Limb (tissue), 2 donors: ENCODE measurements at regions not wholly inside any gene's neighbourhood (a gene's known extent, or its start where the extent isn't known, plus 50 kb on each side); places are given as distances from the start of the nearest gene placed in this dataset.
A peak's percentile ranks its signal among the peaks of the same experiment; 100 is the strongest.
"Not testable (repeated sequence)": the region's sequence is repeated elsewhere in the genome, so short reads cannot be mapped to it uniquely, and the experiment has no call there.

ENCODE experiments used
- DNase-seq, 2 donors: peaks; one replicate each; pipeline ENCODE4 v3.0.0-alpha.2; 2016; ENCODE audit errors: extremely low spot score in 2 of 2

DNA sequence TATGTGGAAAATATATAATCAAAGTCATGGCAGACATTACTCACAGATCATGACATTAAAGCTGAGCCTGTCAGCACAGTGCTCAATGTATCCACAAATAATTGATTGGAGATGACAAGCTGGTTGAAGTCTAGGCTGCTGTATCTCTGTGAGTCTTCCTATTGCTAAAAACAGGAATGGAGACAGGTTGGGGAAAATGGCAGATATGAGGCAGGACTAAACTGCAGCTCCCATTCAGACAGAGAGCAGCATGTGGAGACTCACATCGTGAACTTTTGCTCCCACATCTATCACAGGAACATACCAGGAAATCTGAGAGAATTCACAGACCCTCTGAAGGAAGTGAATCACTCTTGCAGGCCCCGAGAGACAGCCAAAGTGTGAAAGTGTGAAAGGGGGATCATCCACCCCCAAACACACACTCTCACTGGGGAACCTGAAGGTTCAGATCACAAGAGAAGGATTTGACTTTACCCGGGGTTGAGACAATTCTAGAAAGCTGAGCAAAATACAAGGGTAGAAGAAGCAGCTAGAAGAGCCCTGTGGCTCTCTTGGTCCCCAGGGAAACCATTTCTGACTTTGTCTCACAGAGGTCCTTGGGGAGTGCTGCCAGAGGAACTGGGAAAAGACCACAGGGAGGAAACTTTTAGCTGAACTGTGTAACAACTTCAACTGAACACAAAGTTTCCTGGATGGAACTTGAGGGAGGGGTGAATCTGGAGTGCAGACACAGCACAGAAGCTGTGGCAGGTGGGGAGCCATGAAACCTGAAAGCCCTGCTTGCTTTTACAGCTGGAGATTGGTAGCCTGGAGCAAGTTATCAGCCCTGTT is 173.4 kb downstream of the S1PR1 start:
- DNase-seq = no peak

DNA sequence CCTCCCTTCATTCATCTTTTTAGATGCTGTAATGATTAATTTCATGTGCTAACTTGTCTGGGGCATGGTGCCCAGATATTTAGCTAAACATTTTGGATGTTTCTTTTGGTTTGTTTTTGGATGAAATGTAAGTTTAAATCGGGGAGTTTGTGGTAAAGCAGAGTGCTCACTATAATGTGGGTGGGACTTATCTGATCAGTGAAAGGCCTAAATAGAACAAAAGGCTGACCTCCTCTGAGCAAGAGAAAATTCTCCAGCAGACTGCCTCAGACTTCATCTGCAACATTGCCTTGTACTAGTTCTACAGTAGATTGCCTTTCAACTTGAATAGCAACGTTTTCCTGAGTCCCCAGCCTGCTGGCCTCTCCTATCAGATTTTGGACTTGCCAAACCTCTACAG is 183.6 kb downstream of the S1PR1 start:
- DNase-seq = no peak

DNA sequence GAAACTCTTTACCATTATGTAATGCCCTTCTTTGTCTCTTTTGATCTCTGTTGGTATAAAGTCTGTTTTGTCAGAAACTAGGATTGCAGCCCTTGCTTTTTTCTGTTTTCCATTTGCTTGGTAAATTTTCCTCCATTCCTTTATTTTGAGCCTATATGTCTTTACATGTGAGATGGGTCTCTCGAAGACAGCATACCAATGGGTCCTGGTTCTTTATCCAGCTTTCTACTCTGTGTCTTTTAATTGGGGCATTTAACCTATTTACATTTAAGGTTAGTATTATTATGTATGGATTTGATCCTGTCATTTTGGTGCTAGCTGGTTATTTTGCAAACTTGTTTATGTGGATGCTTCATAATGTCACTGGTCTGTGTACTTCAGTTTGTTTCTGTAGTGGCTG is 191.3 kb downstream of the S1PR1 start:
- not testable (repeated sequence) for DNase-seq

DNA sequence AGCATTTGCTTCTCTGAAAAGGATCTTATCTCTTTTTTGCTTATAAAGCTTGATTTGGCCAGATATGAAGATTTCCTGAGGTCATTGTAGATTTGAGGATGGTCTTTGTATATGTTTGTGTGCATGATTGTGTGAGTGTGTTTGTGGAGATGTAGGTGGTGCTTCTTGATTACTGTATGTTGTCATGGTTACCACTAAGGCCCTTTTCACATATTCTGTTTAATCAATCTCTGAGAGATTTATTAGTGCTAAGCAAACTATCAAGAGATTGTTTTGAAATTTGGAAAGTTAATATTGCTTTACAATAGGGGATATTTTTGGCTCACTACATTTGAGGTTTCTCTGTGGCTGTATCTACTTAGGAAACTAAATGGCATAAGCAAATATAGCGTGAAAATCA is 191.7 kb downstream of the S1PR1 start:
- no peak for DNase-seq

DNA sequence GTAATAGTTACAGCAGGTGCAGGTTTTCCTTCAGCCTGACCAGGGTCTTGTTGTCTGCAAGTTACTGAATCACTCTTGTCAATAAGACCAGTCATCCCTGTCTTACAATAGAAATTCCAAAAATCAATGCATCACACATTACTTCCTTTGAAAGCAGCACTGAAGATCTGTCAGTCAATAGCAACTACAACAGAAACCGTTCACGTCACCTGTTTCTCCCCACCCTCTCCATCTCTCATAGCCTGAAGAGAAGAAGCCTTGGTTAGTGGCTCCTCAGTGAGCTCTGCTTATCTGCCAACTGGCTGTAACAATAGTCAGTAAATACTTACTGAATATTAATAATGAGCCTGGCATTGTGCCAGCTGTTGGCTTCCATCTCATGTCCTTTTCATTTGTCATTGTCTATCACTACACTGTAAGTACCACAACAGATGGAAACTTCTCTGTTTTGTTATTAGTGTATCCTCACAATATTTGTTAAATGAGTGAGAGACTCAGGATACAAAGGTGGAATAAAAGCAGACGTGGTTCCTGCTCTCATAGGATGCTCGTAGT is 195.2 kb downstream of the S1PR1 start:
- no peak for DNase-seq

DNA sequence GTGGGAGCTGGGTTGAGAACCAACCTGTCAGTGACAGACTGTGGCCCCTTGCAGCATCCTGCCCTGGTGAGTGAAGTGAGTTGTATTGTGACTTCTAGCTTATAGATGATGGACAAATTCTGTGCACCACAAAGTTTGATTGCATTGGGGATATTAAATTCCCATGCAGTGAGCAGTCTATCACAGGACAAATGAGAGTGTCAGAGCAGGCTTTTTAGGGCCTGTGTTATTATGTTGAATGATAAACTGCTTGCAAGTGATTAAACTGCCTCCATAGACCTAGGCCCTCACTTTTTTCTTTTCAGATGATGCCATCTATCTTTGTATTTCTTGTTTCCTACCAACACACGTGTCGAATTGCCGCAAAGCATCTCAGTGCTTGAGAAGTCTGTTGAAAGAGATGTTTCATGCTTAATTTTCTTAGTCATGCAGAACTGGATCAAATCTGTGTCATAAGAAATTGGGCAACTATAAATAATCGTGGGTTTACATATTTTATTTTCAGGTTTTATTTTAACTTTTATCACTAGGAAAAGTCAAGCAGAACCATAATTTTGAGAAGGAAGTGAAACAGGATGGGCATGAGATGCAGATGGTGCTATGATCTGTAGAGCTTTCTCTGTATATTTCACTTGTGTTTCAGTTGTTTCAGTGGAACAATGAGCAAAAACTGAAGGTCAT is 199.2 kb downstream of the S1PR1 start:
- DNase-seq = no peak

DNA sequence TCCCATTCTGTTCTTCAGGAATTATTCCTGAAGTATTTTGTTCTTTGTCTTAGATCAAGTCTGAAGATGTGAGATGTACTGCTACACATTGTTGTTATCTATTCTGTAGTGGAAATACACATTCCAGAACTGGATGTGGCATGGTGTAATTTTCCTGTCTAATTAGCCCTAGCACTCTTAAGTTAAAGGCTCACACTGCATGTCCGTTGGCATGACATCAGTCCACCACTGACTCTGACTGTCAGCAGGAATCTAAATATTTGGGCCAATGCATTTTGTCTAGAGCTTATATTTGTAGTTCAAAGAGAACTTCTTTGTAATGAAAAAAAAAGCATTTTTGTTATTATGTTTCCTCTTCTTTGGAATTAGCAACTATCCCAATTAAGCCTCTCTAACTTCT is 201.0 kb downstream of the S1PR1 start:
- DNase-seq = no peak

DNA sequence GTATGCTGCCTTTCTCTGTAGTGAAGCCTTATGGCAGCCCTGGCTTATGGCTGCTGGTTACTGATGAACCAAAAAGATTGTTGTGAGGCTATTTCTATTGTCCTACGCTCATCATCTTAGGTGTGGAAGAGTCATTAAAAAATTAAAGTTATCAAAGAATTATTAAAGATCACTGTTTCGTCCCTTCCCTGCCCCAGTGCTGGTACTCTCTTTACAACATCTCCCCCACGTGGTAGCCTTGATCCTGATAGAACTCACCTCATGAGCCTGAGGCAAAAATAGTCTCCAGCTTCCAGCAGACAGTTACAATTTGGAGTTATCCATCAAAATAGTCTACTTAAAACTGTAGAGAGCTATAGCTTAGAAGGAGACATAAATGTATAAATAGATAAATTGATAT is 201.5 kb downstream of the S1PR1 start:
- no peak for DNase-seq

DNA sequence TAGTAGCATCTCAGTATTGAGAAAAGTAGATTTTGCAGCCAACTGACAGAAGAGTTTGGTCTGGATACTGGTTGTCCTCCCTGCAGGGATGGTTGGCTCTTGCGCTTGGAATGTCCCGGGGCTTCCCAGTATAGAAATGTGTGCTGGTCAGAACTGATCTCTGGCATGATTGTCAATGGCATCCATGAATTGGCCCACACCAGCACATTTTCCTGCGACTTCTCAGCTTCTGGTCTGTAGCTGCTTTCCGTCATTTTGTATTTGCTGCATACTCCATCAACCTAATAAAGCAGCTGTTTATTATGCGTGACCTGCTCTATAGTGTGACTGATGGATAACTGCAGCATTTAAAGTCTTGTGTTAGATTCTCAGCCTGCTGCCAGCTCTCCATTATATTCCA is 203.7 kb downstream of the S1PR1 start:
- peak in 1 of 2 donors; percentile 40 for DNase-seq

DNA sequence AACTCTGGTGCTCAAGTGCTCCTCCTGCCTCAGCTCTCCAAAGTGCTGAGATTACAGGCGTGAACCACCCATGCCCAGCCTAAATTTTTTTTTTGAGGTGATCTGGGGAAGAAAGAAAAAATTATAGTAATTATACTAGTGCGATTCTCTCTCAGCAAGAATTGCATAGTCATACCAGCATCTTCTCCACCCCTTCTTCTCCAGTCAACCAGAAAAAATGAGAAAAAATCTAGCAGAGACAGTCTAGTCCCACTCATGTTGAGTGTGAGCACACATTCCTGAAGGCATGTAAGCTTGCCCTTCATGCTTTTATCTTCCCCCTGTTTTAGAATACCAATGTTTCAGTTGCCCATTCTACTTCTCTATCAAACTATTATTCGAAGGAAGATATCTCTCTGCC is 207.6 kb downstream of the S1PR1 start:
- DNase-seq = no peak

DNA sequence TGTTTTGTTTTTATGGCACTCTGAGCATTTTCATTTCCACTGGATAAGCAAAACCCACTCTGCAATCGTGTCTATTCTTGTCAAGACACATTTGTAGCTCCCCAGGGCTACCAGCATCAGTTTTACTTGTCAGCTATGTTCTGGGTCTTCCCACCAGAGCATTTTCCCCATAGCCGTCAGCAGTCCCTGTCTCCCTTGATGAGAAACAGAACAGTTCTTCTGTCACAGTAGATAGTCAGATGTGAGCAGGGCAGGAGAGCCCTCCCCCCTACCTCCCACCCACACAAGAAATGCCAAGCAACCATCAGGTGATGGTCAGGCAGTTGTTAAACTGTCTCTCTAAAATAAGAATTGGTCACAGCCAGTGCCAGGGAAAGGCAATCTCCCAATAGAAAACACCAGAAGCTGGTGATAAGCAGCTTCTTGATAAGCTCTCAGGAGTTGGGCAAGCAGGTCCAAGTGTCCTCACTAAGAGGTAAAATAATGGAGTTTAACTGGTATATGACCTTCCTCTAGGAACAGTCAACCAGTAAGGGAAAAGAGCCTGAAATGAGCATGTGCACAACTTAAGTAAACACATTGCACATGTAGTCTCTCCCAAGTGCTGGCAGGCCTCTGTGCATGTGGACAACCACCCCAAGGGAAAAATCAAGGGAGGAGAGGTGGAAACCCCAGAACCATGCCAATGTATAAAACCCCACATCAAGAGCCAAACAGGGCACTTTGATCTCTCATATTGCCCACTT is 208.2 kb downstream of the S1PR1 start:
- DNase-seq = no peak

DNA sequence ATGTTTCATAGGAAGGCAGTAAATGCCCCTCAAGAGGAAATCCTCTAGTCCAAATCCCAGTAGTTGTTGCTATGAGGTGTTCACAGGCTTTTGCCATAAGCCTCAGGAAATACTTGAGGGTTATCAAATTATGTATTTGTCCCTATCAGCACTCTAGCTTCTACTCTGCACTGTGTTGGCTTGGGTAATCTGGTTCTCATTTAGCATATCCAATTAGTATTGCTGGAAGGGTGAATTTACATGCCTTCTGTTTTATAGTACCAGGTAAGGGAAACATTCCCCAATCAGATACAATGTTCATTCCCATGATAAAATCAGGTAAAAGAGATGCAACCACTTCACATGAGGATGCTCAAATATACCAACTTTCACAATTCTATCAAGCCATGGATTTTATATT is 211.2 kb downstream of the S1PR1 start:
- no peak for DNase-seq

DNA sequence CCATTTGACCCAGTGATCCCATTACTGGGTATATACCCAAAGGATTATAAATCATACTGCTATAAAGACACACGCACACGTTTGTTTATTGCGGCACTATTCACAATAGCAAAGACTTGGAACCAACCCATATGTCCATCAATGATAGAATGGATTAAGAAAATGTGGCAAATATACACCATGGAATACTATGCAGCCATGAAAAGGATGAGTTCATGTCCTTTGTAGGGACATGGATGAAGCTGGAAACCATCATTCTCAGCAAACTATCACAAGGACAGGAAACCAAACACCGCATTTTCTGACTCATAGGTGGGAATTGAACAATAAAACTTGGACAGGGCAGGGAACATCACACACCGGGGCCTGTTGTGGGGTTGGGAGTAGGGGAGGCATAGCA is 213.9 kb downstream of the S1PR1 start:
- not testable (repeated sequence) for DNase-seq

DNA sequence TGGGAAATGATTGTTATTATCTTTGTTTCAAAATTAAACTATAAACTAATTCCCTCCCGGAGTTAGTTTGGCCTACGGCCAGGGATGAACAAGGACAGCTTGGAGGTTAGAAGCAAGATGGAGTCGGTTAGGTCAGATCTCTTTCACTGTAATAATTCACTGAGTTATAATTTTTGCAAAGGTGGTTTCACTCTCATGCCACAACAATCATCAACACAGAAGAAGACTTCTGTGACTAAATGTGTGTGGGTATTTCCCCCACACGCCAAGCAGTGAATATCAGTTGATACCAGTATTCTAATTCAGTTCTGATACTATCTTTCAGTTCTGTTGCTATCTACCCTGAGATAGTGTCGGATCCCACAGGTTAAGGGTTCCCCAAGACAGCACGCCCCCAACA is 215.1 kb downstream of the S1PR1 start:
- no peak for DNase-seq

DNA sequence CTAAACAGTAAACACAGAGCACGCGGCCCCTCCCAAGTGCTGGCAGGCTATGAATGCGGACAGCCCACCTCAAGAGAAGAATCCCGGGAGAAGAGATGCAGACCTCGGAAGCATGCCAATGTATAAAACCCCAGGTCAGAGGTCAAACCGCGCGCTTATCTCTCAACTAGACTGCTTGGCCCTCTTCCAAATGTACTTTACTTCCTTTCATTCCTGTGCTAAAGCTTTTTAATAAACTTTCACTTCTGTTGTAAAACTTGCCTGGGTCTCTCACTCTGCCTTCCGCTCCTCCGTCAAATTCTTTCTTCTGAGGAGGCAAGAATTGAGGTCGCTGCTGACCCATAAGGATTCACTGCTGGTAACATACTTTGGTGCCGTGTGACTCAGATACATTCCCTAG is 216.0 kb downstream of the S1PR1 start:
- DNase-seq = no peak

DNA sequence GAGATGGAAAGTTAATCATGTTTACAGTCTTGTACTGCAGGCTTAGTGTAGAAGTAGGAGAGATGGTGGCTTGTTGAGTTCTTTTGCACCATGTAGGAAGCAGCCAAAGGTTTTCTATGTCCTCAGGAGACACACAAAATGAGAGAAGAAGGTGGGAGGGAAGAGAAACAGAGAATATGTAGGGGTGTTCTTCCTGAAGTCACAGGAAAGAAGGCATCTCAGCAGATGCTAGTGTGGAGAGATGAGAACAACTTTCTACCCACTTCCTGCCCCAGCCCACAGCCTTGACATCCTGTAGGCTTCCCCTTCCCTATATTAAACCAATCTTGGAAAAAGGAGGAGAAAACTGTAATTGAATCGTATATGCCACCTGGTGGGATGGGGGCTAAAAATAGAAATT is 217.0 kb downstream of the S1PR1 start:
- no peak for DNase-seq

DNA sequence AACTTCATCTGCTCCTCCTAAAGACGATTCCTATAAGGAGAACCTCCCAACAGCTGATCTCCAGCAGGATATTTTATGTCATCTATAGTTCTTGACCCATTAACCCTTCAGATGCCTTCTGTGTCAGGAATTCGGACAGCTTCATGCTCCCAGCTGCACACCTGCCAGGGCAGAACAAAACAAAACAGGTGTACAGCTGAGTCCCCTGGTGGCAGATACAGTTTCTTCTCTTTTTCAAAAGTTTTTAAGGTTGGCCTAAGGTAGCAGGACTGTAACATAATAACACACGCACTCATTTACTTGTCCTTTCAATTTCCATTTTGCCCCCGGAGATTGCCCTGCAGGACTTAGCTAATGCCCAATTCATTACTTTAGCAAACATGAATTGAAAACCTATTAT is 218.3 kb downstream of the S1PR1 start:
- no peak for DNase-seq

DNA sequence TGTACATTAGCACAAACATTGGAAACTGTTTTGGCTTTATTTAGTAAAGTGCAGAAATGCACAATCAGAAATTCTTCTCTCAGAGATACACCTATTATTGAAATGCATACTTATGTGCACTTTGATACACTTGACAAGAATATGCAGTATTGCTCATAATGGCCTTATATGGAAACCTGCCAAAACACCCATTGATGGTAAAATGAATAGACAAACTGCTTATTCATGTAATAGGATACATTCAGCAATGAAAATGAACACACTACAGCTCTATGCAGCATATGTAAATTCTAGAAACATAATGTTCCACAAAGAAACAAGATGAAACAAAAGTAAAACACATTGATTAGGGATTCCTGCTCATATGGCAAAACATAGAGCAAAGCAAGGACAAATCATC is 223.9 kb downstream of the S1PR1 start:
- DNase-seq = no peak

DNA sequence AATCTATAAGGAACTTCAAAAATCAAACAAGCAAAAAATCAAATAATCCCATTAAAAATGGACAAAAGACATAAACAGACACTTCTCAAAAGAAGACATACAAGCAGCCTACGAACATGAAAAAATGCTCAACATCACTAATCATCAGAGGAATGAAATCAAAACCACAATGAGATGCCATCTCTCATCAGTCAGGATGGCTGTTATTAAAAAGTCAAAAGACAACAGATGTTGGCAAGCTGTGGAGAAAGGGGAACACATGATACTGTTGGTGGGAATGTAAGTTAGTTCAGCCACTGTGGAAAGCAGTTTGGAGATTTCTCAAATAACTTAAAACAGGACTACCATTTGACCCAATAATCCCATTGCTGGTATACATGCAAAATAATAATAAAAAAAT is 226.4 kb downstream of the S1PR1 start:
- no peak for DNase-seq

DNA sequence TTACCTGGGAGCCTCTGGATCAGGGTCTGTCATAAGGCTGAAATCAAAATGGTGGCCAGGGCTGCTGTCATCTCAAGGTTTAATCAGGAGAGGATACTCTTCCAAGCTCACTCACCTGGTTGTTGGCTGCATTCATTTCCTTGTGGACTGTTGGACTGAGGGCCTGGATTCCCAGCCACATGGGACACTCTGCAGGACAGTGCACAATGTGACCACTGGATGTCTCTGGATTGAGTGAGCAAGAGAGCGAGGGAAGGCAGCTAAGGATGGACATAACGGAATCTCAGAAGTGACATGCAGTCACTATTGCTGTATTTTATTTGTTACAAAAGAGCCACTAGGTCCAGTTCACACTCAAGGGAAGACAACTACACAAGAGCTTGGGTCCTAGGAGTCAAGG is 229.1 kb downstream of the S1PR1 start:
- DNase-seq = no peak

DNA sequence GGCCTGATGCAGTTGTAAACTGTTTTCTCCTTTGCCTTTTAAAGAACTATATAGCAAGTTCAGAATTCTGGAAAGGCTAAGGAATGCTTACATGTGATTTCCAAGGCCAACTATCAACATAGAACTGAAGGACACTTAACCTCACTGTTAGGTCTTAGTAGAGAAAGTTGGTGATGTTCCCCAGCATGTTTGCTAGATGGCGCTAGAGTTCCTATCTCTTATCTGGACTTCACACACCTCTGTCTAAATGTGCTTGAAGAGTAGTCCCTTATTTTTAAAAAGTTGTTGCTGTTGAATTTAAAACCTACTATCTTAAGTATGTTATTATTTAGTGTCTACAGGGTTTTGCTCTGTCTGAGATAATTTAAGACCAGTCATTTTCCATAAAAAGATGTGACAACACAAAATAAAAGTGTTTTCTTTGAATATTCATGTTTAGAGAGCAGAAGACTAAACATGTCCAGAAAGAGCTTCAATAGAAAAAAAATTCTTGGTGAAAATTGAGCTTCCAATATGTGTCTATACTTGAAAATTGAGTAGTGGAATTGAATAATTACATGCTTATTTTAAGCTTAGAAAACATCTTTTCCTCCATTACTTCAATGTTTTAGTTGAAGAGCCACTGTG is 237.3 kb downstream of the S1PR1 start:
- no peak for DNase-seq

DNA sequence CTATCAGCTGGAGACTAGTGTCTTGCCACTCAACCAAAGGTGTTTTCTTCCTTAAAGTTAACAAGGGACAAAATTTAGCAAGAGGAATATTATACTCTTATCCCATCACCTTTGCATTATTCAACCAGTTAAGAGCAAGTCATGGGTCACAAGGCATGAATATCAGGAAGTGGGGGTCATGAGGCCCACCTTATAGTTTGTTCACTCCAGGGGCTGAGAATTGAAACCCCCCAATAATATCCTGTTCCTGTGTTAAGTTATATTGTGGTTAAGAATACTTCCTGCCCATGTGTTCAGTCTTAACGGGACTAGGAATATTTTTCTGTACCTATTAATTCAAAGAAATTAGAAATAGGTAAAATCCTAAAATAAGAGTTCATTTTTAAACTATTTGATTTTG is 239.7 kb downstream of the S1PR1 start:
- no peak for DNase-seq
